ENCODE measurements at regions not wholly inside any gene's neighbourhood (a gene's known extent, or its start where the extent isn't known, plus 50 kb on each side); places are given as distances from the start of the nearest gene placed in this dataset.

- TF ChIP-seq, protein P1, sequence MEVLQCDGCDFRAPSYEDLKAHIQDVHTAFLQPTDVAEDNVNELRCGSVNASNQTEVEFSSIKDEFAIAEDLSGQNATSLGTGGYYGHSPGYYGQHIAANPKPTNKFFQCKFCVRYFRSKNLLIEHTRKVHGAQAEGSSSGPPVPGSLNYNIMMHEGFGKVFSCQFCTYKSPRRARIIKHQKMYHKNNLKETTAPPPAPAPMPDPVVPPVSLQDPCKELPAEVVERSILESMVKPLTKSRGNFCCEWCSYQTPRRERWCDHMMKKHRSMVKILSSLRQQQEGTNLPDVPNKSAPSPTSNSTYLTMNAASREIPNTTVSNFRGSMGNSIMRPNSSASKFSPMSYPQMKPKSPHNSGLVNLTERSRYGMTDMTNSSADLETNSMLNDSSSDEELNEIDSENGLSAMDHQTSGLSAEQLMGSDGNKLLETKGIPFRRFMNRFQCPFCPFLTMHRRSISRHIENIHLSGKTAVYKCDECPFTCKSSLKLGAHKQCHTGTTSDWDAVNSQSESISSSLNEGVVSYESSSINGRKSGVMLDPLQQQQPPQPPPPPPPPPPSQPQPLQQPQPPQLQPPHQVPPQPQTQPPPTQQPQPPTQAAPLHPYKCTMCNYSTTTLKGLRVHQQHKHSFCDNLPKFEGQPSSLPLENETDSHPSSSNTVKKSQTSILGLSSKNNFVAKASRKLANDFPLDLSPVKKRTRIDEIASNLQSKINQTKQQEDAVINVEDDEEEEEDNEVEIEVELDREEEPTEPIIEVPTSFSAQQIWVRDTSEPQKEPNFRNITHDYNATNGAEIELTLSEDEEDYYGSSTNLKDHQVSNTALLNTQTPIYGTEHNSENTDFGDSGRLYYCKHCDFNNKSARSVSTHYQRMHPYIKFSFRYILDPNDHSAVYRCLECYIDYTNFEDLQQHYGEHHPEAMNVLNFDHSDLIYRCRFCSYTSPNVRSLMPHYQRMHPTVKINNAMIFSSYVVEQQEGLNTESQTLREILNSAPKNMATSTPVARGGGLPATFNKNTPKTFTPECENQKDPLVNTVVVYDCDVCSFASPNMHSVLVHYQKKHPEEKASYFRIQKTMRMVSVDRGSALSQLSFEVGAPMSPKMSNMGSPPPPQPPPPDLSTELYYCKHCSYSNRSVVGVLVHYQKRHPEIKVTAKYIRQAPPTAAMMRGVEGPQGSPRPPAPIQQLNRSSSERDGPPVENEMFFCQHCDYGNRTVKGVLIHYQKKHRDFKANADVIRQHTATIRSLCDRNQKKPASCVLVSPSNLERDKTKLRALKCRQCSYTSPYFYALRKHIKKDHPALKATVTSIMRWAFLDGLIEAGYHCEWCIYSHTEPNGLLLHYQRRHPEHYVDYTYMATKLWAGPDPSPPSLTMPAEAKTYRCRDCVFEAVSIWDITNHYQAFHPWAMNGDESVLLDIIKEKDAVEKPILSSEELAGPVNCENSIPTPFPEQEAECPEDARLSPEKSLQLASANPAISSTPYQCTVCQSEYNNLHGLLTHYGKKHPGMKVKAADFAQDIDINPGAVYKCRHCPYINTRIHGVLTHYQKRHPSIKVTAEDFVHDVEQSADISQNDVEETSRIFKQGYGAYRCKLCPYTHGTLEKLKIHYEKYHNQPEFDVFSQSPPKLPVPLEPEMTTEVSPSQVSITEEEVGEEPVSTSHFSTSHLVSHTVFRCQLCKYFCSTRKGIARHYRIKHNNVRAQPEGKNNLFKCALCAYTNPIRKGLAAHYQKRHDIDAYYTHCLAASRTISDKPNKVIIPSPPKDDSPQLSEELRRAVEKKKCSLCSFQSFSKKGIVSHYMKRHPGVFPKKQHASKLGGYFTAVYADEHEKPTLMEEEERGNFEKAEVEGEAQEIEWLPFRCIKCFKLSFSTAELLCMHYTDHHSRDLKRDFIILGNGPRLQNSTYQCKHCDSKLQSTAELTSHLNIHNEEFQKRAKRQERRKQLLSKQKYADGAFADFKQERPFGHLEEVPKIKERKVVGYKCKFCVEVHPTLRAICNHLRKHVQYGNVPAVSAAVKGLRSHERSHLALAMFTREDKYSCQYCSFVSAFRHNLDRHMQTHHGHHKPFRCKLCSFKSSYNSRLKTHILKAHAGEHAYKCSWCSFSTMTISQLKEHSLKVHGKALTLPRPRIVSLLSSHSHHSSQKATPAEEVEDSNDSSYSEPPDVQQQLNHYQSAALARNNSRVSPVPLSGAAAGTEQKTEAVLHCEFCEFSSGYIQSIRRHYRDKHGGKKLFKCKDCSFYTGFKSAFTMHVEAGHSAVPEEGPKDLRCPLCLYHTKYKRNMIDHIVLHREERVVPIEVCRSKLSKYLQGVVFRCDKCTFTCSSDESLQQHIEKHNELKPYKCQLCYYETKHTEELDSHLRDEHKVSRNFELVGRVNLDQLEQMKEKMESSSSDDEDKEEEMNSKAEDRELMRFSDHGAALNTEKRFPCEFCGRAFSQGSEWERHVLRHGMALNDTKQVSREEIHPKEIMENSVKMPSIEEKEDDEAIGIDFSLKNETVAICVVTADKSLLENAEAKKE (CRISPR knock-in tag; IDR thresholded peaks at IDR 0.05), result peak; percentile 73
- peak; percentile 69; the same call in 1 of the 2 replicates for TF ChIP-seq ZNF114 (CRISPR knock-in tag; IDR thresholded peaks at IDR 0.05)
- TF ChIP-seq NANOG (IDR thresholded peaks at IDR 0.05; ENCODE audit: borderline replicate concordance), result peak; percentile 79
- TF ChIP-seq, protein P2, sequence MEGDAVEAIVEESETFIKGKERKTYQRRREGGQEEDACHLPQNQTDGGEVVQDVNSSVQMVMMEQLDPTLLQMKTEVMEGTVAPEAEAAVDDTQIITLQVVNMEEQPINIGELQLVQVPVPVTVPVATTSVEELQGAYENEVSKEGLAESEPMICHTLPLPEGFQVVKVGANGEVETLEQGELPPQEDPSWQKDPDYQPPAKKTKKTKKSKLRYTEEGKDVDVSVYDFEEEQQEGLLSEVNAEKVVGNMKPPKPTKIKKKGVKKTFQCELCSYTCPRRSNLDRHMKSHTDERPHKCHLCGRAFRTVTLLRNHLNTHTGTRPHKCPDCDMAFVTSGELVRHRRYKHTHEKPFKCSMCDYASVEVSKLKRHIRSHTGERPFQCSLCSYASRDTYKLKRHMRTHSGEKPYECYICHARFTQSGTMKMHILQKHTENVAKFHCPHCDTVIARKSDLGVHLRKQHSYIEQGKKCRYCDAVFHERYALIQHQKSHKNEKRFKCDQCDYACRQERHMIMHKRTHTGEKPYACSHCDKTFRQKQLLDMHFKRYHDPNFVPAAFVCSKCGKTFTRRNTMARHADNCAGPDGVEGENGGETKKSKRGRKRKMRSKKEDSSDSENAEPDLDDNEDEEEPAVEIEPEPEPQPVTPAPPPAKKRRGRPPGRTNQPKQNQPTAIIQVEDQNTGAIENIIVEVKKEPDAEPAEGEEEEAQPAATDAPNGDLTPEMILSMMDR (conservative IDR thresholded peaks at IDR 0.05; ENCODE audit: low read depth in 2 of 2), result no peak
- TF ChIP-seq JUNB (IDR thresholded peaks at IDR 0.05; ENCODE audit: unreplicated experiment), result no peak
These were observed 206.5 kb downstream of the CPS1 start (continued) for GRCh38 chr2:210762604-210763588.

Measured in GM23338 (cell line).